Activated CD4-positive, alpha-beta T cell treated with anti-CD3 and anti-CD28 coated beads, Interleukin-2, Interleukin-6, amounts not matched to agents 100 ng/mL and 50 ng/mL, durations not matched to agents 16 hours and 8 hours (primary cell): ENCODE measurements at regions not wholly inside any gene's neighbourhood (a gene's known extent, or its start where the extent isn't known, plus 50 kb on each side); places are given as distances from the start of the nearest gene placed in this dataset.
"Not testable (repeated sequence)": the region's sequence is repeated elsewhere in the genome, so short reads cannot be mapped to it uniquely, and the experiment has no call there.

ENCODE experiments used
- DNase-seq: peaks from one replicate; pipeline ENCODE4 v3.0.0-alpha.2; 2020

DNA sequence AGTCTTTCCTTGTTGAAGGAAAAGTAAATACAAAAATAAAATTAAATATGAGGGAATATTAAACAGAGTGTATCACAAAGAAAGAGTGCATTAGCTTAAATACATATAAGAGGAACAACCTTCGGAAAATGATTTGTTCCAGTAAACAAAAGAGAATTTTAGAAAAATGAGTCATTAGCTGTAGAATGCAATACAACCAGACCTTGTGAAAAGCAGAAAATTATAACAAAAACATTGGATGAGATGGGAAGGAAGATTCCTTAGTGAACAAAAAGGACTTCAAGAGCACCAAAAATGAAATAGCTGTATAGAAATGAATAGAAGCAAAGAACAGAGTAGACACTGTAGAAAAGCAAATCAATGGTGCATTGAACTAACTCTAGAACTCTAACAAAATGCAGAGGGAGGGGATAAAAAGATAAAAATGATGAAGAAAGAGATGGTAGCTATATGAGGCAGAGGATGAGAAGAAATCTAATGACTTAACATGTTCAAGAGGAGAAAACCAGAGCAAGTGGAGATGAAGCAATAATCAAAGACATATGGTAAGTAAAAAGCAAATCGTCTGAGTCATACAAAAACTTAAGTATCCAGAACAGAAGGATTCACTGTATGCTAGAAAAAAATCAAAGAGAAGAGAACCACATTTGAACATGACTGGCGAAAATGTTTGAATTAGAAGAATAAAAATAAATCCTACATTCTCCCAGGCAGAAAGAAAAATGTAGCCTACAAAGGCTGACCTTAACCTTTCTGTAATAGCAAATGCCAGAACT, 190.5 kb downstream of the TMEM26 start:
- DNase-seq = no peak

DNA sequence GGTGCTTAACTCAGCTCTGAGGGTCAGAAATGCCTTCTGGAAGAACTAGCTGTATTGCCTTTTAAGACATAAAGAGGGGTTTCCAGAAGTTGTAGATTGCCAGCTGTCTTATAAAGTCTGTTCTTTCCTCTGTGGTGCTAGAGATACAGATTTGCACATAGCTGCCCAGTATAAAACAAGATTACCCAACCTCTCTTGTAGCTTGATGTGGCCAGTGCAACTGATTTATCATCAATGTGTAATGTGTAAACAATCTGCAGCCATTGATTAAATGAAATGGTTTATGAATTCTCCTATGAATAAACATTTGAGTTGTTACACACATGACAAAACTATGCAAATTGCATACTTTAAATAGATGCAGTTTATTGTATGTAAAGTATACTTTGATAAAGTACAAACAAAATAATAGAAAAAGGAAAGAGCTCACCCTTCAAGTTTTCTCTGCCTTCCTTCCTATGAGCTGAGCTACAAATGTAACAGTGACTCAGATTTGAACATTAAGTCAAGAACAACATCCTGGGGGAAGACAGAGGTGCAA, 195.2 kb downstream of the TMEM26 start:
- no peak for DNase-seq

DNA sequence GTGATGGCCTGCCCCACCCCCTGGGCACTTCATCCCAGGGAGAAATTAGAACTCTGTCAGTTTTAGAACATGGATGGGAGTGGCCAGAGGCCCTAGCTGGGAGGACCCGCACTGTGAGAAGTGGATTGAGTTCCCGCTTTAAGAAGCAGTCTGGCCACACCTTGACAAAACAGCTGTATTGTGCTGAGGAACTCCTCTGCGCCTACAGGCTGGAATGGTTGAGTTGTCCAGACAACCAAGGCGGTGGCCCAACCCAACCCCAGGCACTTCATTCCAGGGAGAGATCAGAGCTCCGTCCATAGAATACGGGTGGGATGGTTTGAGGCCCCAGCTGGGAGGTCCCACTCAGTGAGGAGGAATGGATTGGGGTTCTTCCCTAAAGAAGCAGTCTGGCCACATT, 196.0 kb downstream of the TMEM26 start:
- DNase-seq = no peak

- not testable (repeated sequence) for DNase-seq
These were observed 200.9 kb downstream of the TMEM26 start for GRCh38 chr10:61252326-61252725.

DNA sequence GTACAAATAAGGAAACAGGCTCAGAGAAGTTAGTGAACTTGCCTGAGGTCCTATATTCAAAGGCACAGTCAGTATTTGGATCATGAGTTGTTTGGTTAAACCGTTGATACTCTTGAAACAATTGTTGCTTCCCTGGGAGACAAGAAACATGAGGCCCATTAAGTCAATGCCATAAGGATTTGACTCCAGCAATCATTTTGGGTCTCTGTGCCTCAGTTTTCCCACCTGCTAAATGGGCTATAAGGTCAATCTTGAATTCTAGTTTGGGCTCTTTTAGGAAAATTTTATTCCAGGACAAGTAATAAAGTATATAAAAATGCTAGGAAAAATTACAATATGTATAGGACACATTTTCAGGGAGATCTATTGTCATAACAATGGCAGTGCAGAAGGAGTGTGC, 202.1 kb downstream of the TMEM26 start:
- no peak for DNase-seq

- no peak for DNase-seq
These were observed 203.1 kb downstream of the TMEM26 start for GRCh38 chr10:61250131-61250530.

DNA sequence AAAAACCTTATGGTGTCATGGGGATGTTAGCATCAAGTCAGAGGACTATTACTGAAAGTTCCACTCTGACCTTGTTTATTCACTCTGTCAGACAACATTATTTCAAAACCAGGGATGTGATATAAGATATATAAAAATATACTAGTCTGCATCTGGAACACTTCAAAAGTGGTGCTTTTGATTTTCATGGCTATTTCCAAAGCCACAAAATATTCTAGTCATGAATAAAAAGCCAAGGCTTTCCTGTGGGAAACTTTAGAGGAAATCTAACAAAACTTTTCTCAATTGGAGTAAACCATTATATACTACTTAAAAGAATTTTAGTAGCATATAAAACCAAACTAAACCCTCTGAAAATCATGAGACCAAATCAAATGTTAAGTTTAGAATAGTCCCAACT, 205.2 kb downstream of the TMEM26 start:
- no peak for DNase-seq

GRCh38 chr10:61244261-61244775, 208.9 kb downstream of the TMEM26 start:
- DNase-seq = no peak

DNA sequence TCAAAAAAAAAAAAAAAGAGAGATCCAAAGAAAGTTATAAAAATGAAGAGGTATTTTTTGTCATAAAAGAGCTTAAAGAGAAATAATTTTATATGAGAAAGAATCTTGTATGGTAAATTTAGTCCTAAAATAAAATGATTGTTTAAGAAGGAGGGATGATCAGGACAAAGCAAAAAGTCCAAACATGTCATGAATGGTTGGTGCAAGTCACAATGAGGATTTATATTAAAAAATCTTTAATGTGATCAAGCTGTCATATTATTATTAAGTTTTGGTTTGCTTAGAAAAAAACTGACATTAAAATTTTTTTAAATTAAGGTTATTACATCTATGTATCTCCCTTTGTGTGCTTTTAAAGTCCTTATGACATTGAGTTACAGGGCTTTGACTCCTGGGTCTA, 220.4 kb downstream of the TMEM26 start:
- DNase-seq = no peak

DNA sequence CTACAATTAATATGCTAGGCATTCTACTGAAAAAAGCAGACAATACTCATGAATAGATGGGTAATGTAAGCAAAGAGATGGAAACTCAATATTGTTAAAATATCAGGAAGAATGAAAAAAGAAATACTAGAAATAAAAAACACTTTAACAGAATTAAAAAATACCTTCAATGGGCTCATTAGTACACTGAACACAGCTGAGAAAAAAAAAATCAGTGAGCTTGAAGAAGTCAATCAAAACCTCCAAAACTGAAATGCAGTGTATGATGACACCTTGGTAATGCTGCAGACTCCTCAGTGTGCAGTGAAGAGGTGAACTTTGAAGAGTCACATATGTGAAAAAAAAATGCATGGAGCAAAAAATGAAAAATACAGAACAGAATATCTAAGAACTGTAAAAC, 227.2 kb downstream of the TMEM26 start:
- no peak for DNase-seq

DNA sequence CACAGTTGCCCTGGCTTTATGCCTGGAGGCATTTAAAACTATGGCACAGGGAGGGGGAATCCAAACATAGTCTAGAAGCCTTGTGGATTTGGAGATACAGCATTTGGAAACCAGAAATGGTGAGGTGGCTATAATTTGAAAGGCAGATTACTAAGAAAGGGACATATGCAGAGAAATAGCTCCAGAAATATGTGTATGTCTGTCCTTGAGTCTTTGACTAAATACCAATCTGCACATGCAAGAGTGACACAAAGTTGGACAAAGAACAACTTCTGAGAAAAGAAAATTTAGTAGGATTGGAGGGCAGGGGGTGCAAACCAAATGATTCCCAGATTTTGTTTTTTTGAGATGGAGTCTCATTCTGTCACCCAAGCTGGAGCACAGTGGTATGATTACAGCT, 229.6 kb downstream of the TMEM26 start:
- no peak for DNase-seq

DNA sequence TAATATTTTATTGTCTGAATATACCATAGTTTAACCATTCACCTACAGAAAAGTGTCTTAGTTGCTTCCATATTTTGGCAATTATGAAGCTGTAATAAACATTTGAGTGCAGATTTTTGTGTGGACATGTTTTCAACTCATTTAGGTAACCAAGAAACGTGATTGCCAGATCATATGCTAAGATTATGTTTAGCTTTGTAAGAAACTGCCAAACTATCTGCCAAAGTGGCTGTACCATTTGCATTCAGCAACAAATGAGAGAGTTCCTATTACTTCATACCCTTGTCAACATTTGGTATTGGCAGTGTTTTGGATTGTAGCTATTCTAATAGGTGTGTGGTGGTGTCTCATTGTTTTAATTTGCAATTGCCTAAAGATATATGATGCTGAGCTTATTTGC, 233.5 kb downstream of the TMEM26 start:
- DNase-seq = no peak

DNA sequence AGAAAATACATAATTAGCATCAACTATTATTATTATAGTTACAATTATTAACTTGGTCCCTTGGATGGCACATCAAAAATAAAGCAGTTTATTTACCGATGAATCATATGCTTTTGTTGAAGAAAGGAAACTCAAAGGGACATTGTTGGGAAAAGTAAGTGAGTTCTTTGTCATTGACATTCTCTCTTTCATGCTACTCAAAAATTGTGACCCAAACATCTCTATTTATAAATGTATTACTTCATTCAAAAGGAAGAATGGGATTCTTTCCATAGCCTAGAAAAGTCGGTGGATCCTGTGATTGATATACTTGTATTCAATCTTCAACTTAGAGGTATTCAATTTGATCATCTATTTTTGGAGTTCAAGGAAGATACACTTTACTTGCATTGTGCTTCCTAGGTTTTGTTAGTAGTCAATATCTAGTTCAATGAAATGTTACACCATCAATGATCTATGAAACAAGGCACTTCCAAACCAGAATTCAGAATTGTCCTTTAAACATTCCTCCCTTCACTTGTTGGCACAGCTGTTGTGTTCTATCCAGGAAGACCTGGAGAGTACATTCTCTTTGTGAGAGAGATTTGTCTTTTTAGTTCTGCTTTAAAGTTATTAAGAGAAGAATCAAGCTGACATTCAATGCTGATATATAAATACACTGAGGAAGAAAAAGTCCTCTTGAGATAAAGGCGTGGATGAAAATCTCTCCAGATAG, 235.2 kb downstream of the TMEM26 start:
- DNase-seq = no peak

GRCh38 chr10:61215246-61215645, 237.9 kb downstream of the TMEM26 start:
- DNase-seq = no peak

GRCh38 chr10:61211468-61211867, 241.7 kb downstream of the TMEM26 start:
- no peak for DNase-seq

GRCh38 chr10:61197057-61197456, 253.1 kb upstream of the RHOBTB1 start:
- DNase-seq = no peak

- no peak for DNase-seq
These were observed 251.2 kb upstream of the RHOBTB1 start for GRCh38 chr10:61195211-61195610.

- DNase-seq = not testable (repeated sequence)
These were observed 248.6 kb upstream of the RHOBTB1 start for GRCh38 chr10:61192589-61192988.

DNA sequence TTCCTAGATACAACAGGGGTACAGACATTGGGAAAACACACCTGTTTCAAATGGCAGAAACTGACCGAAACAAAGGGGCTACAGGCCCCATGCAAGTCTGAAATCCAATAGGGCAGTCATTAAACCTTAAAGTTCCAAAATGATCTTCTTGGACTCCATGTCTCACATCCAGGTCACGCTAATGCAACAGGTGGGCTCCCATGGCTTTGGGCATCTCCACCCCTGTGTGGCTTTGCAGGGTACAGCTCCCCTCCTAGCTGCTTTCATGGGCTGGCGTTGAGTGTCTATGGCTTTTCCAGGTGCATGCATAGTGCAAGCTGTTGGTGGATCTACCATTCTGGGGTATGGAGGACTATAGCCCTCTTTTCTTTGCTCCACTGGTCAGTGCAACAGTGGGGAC, 248.1 kb upstream of the RHOBTB1 start:
- DNase-seq = no peak

DNA sequence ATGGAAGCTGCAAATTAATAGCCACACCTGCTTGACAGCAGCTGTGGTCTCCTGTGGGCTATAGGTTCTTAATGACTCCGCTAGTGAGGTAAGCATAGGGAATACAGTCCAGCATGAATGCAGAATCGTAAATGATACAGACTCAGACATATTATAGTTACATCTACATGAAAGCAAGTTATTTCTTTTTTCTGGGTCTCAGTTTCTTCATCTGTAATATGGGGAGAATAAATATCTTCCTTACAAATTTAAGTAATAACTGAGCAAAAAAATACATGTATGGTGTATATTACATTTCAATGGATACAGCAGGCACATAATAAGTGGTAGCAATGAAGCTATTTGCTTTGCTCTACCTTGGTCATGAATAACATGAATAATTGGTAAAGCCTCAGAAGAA, 245.9 kb upstream of the RHOBTB1 start:
- DNase-seq = no peak

DNA sequence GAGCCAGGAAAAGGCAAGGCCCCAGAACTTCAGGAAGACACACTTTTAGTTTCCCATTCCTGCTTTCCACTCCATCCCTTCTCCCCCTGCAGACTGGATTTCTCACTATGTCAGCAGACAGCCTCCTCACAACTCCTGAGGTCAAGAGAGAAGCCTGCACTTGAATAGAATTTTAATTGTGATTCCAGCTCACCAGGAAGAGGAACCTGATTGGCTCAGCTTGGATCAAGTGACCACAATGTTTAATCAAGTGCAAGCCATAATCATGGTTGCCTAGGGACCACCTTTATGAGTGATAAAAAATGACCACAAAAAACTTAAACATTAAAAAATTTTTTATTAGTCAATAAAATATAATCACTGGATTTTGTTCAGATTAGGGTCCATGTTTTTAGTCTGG, 244.7 kb upstream of the RHOBTB1 start:
- DNase-seq = no peak

DNA sequence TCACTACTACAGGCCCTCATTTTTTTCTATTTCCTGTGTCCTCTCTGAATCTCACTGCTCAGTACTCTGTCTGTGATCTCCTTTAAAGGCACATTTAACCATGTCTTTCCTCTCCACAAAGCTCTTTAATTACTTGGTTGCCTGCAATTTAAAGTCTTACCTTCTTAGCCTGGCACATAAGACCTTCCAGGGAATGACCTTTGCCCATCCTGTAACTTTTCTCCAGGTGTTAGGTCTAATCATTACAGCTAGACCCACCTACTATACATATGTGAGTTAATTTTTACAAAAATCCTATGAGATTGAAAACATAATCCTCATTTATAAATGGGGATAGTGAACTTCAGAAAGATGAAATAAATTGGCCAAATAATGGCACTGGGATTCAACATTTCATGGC, 244.1 kb upstream of the RHOBTB1 start:
- DNase-seq = no peak

DNA sequence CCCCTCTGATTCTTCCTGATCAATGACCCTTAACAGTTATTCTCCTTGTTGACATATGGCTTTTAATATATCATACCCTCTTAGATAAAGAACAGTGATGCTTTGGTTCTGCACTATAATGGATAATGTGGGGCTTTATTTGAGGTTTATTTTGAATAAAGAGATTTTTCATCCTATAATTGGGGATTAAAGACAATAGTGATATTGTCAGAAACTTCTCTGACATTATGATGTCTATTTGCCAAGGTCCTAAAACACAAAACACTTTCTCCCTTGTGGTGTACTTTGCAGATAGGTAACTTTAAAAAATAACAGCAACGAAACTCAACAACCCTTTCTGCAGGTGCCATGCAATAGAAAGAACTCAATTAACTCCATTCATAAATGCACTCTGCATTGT, 243.6 kb upstream of the RHOBTB1 start:
- no peak for DNase-seq

DNA sequence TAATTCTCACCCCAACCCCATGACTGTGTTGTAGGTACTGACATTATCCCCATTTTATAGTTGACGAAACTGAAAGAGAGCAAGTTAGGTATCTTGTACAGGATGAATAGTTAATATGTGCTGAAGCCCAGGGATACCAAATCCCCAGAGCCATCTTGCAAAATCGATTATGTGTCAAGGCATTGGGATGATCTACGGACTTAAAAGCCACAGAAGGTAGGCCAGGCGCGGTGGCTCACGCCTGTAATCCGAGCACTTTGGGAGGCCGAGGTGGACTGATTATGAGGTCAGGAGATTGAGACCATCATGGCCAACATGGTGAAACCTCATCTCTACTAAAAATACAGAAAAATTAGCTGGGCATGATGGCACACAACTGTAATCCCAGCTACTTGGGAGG, 242.4 kb upstream of the RHOBTB1 start:
- DNase-seq = no peak
